ENCODE measurements at regions not wholly inside any gene's neighbourhood (a gene's known extent, or its start where the extent isn't known, plus 50 kb on each side); places are given as distances from the start of the nearest gene placed in this dataset.

GRCh38 chr6:164066766-164067165, 652.2 kb downstream of the QKI start:
- TF ChIP-seq ZNF274 (IDR thresholded peaks at IDR 0.05; ENCODE audit: low read depth, low read length): no peak
- TF ChIP-seq CTCF (IDR thresholded peaks at IDR 0.05 in 2 of 3, conservative IDR thresholded peaks at IDR 0.05 in 1 of 3; ENCODE audit: borderline replicate concordance in 1 of 3, insufficient read depth in 1 of 3, low read depth in 2 of 3, low read length in 2 of 3): no peak
- TF ChIP-seq POLR2A (IDR thresholded peaks at IDR 0.05; ENCODE audit: borderline replicate concordance, extremely low read depth, insufficient read depth, insufficient read length): no peak
- no peak for TF ChIP-seq EZH2 (IDR thresholded peaks at IDR 0.05)
- no peak for TF ChIP-seq POLR2AphosphoS5 (IDR thresholded peaks at IDR 0.05; ENCODE audit: low read depth, low read length)
- no peak for TF ChIP-seq SP1 (IDR thresholded peaks at IDR 0.05; ENCODE audit: low read depth)
- no peak for TF ChIP-seq YY1 (IDR thresholded peaks at IDR 0.05; ENCODE audit: extremely low read depth, insufficient replicate concordance, low read depth, low read length)
- no peak for TF ChIP-seq TCF7L2 (IDR thresholded peaks at IDR 0.05; ENCODE audit: borderline replicate concordance, extremely low read depth, insufficient read depth, insufficient read length)
- TF ChIP-seq REST (IDR thresholded peaks at IDR 0.05; ENCODE audit: low read depth): no peak
- TF ChIP-seq EZH2phosphoT487 (IDR thresholded peaks at IDR 0.05; ENCODE audit: borderline replicate concordance): no peak
- TF ChIP-seq JUND (IDR thresholded peaks at IDR 0.05): no peak
- no peak for TF ChIP-seq ELF1 (IDR thresholded peaks at IDR 0.05; ENCODE audit: borderline replicate concordance, low read depth)
